SK-N-SH (cell line): ENCODE measurements at regions not wholly inside any gene's neighbourhood (a gene's known extent, or its start where the extent isn't known, plus 50 kb on each side); places are given as distances from the start of the nearest gene placed in this dataset.
A peak's percentile ranks its signal among the peaks of the same experiment; 100 is the strongest.

ENCODE experiments used
- CTCF ChIA-PET: fragments of 300-600, 350-600 bp; formaldehyde crosslinking; extraction: SDS; loops from one replicate; lab custom pipeline; 2021; lab: Yijun Ruan, JAX
- POLR2A ChIA-PET: fragments of 350-600 bp; sonication (Branson Sonifier 250); formaldehyde crosslinking; extraction: SDS; loops from one replicate; lab custom pipeline; 2020; ENCODE audit warnings: antibody characterized with exemption, inconsistent platforms; lab: Yijun Ruan, JAX
- DNase-seq: peaks from one replicate; pipeline ENCODE4 v3.0.0; 2012
- H2AFZ ChIP-seq: fragments of 200-600 bp; sonication (generic); 2 replicates; pipeline ENCODE4 v1.8.1; 2016; ENCODE audit warnings: antibody characterized with exemption, mild to moderate bottlenecking, low read depth
- H3F3A ChIP-seq: fragments of 200-600 bp; sonication (generic); replicated peaks from 2 replicates; pipeline ENCODE3; 2016; ENCODE audit warnings: antibody characterized with exemption, mild to moderate bottlenecking; ENCODE audit not compliant: insufficient read depth
- H3K27ac ChIP-seq, 2 experiments: fragments of 200-500 bp in 1 of 2; fragments of 200-600 bp in 1 of 2; sonication (Bioruptor generic) in 1 of 2; sonication (generic), shearing (Covaris generic) in 1 of 2; 2 replicates each; pipeline versions ENCODE4 v1.5.1 to v1.6.1; 2014 to 2016; ENCODE audit warnings: low read depth in 2 of 2, inconsistent platforms in 1 of 2, low read length in 1 of 2, mild to moderate bottlenecking in 1 of 2, mixed read lengths in 1 of 2
- H3K27me3 ChIP-seq: fragments of 200-600 bp; sonication (generic), shearing (Covaris generic); 2 replicates; pipeline ENCODE4 v1.6.1; 2016; ENCODE audit warnings: mixed run types; ENCODE audit not compliant: insufficient read depth
- H3K36me3 ChIP-seq, 2 experiments: fragments of 200-500 bp in 1 of 2; fragments of 200-600 bp in 1 of 2; sonication (Bioruptor generic) in 1 of 2; sonication (generic) in 1 of 2; replicated peaks in 1 of 2; 2 replicates each; pipeline versions ENCODE3 to v1.5.1; 2014 to 2016; ENCODE audit warnings: low read length in 1 of 2, mild to moderate bottlenecking in 1 of 2; ENCODE audit not compliant: insufficient read depth in 2 of 2, control insufficient read depth in 1 of 2
- H3K4me1 ChIP-seq, 2 experiments: fragments of 200-500 bp in 1 of 2; fragments of 200-600 bp in 1 of 2; sonication (Bioruptor generic) in 1 of 2; sonication (generic), shearing (Covaris generic) in 1 of 2; 2 replicates each; pipeline versions ENCODE4 v1.5.1 to v1.6.1; 2014 to 2016; ENCODE audit warnings: low read depth in 1 of 2, low read length in 1 of 2, mixed run types in 1 of 2; ENCODE audit not compliant: insufficient read depth in 2 of 2, control insufficient read depth in 1 of 2
- H3K4me2 ChIP-seq: fragments of 200-600 bp; sonication (generic), shearing (Covaris generic); 2 replicates; pipeline ENCODE4 v1.6.1; 2017; ENCODE audit warnings: mixed run types
- H3K4me3 ChIP-seq, 2 experiments: fragments of 200-500 bp in 1 of 2; fragments of 200-600 bp in 1 of 2; sonication (Bioruptor generic) in 1 of 2; sonication (generic), shearing (Covaris generic) in 1 of 2; 2 replicates each; pipeline versions ENCODE4 v1.5.1 to v1.8.1; 2014 to 2016; ENCODE audit warnings: low read depth in 2 of 2, inconsistent platforms in 1 of 2, low read length in 1 of 2, mild to moderate bottlenecking in 1 of 2, mixed read lengths in 1 of 2, moderate library complexity in 1 of 2
- H3K79me2 ChIP-seq: fragments of 200-600 bp; sonication (generic); 2 replicates; pipeline ENCODE4 v1.8.1; 2017; ENCODE audit warnings: mild to moderate bottlenecking; ENCODE audit not compliant: insufficient read depth
- H3K9ac ChIP-seq: fragments of 200-600 bp; sonication (generic); 2 replicates; pipeline ENCODE4 v1.6.1; 2017; ENCODE audit warnings: mixed run types
- H3K9me2 ChIP-seq: fragments of 200-600 bp; sonication (generic); 2 replicates; pipeline ENCODE4 v1.6.1; 2017; ENCODE audit warnings: mixed run types
- H3K9me3 ChIP-seq: fragments of 200-600 bp; sonication (generic); 2 replicates; pipeline ENCODE4 v1.6.1; 2017; ENCODE audit warnings: mixed run types, mild to moderate bottlenecking, moderate library complexity
- H4K20me1 ChIP-seq: fragments of 200-600 bp; sonication (generic); 2 replicates; pipeline ENCODE4 v1.6.1; 2017; ENCODE audit warnings: mild to moderate bottlenecking, mixed run types; ENCODE audit not compliant: insufficient read depth
- CHD2 ChIP-seq: fragments of 150-350 bp; IDR thresholded peaks from 2 replicates; pipeline ENCODE4 v1.6.1; 2018; ENCODE audit warnings: low read length; ENCODE audit not compliant: partially characterized antibody
- EZH2phosphoT487 ChIP-seq: fragments of 200-600 bp; sonication (generic); IDR thresholded peaks from 2 replicates; pipeline ENCODE4 v1.6.1; 2017; ENCODE audit warnings: low read depth, mixed run types, mild to moderate bottlenecking, antibody characterized with exemption, moderate library complexity, borderline replicate concordance
- FOSL2 ChIP-seq: IDR thresholded peaks from 2 replicates; pipeline ENCODE4 v1.4.0; 2012; ENCODE audit warnings: low read depth, mild to moderate bottlenecking, moderate library complexity, borderline replicate concordance
- FOXJ3 ChIP-seq: sonication (generic); formaldehyde crosslinking; IDR thresholded peaks from 2 replicates; pipeline ENCODE4 v1.5.1; 2020; ENCODE audit warnings: mild to moderate bottlenecking, missing genetic modification reagents
- FOXM1 ChIP-seq: IDR thresholded peaks from 2 replicates; pipeline ENCODE4 v1.4.0; 2012; ENCODE audit warnings: low read depth, mild to moderate bottlenecking
- JUND ChIP-seq: IDR thresholded peaks from 2 replicates; pipeline ENCODE4 v1.4.0; 2012
- MEF2A ChIP-seq: IDR thresholded peaks from 2 replicates; pipeline ENCODE4 v1.4.0; 2012; ENCODE audit warnings: low read depth, borderline replicate concordance
- NRF1 ChIP-seq: IDR thresholded peaks from 2 replicates; pipeline ENCODE4 v1.6.1; 2012; ENCODE audit warnings: low read depth, mild to moderate bottlenecking, low read length
- POLR2AphosphoS5 ChIP-seq: IDR thresholded peaks from 2 replicates; pipeline ENCODE4 v1.6.1; 2012; ENCODE audit warnings: low read depth, low read length
- RCOR1 ChIP-seq: fragments of 150-350 bp; IDR thresholded peaks from 2 replicates; pipeline ENCODE4 v1.6.1; 2017; ENCODE audit warnings: antibody characterized with exemption, low read length
- RXRA ChIP-seq: IDR thresholded peaks from 2 replicates; pipeline ENCODE4 v1.4.0; 2012; ENCODE audit warnings: low read depth, mild to moderate bottlenecking, borderline replicate concordance
- SIN3A ChIP-seq: IDR thresholded peaks from 2 replicates; pipeline ENCODE4 v1.6.1; 2012; ENCODE audit warnings: low read depth, mild to moderate bottlenecking, low read length, moderate library complexity, borderline replicate concordance
- TAF1 ChIP-seq: IDR thresholded peaks from 2 replicates; pipeline ENCODE4 v1.6.1; 2012; ENCODE audit warnings: low read depth, mild to moderate bottlenecking, low read length, moderate library complexity, borderline replicate concordance
- TEAD4 ChIP-seq: IDR thresholded peaks from 2 replicates; pipeline ENCODE4 v1.4.0; 2012; ENCODE audit warnings: mild to moderate bottlenecking, borderline replicate concordance; ENCODE audit not compliant: insufficient read depth
- USF1 ChIP-seq: IDR thresholded peaks from 2 replicates; pipeline ENCODE4 v1.4.0; 2012; ENCODE audit warnings: low read depth, borderline replicate concordance
- WGBS: methylation state at CpG from one replicate; pipeline ENCODE4 v1.1.6; 2017; ENCODE audit warnings: low lambda C conversion rate; 5-methylcytosine and 5-hydroxymethylcytosine counted together

GRCh38 chr5:97854871-97855762 is 672.1 kb upstream of the RIOK2 start:
- H3K9me3 ChIP-seq = no peaks in the 10 kb centered on the region; the same call in 1 of the 2 replicates
- H3K27ac ChIP-seq = no peak overlapping the region; a peak in 1 of 4 replicates
- no peak for DNase-seq
- no peaks in the 10 kb centered on the region for H3F3A ChIP-seq
- H3K36me3 ChIP-seq = no peaks in the 10 kb centered on the region
- no peak overlapping the region for H3K9ac ChIP-seq
- no peaks in the 10 kb centered on the region for H3K79me2 ChIP-seq
- ChIA-PET POLR2A (no interaction called here), CTCF (interaction anchor here (1.2 kb wide), 1 partner anchor 10 kb away, joined by 3 read pairs; no protein-coding TSS in a partner anchor)
- no peaks in the 10 kb centered on the region for H3K4me1 ChIP-seq
- no peaks in the 10 kb centered on the region for H3K27me3 ChIP-seq
- H3K9me2 ChIP-seq = no peaks in the 10 kb centered on the region
- H3K4me2 ChIP-seq = no peak overlapping the region
- peak; percentile 30; the same call in 1 of the 2 replicates for TF ChIP-seq FOSL2
- TF ChIP-seq JUND = 0 out of 2 replicates have a peak, but pooled peaks have one; percentile 6
- no peak for TF ChIP-seq RXRA
- no peaks in the 10 kb centered on the region for H4K20me1 ChIP-seq
- 58% methylated on average over 7 of the region's 9 CpGs for WGBS
- peak overlapping the region; percentile 42; the same call in 1 of the 2 replicates for H2AFZ ChIP-seq
- no peak overlapping the region for H3K4me3 ChIP-seq

- Histone ChIP-seq H3K4me1 (no peaks in the 10 kb centered on the region), H3K4me3 (no peak overlapping the region), H3K36me3 (no peaks in the 10 kb centered on the region), H3K27me3 (no peaks in the 10 kb centered on the region), H2AFZ (peak overlapping the region; percentile 63; the same call in 1 of the 2 replicates), H3F3A (no peaks in the 10 kb centered on the region)
- POLR2A ChIA-PET = no interaction called here
- TF ChIP-seq USF1 = no peak
- 0 out of 2 replicates have a peak, but pooled peaks have one; percentile 17 for TF ChIP-seq FOSL2
- TF ChIP-seq, all 33 proteins: peak for 1
- H3K27ac ChIP-seq = peak overlapping the region in 1 of 2 experiments; percentile 5; a peak in 1 of 4 replicates
- H3K79me2 ChIP-seq = no peaks in the 10 kb centered on the region
- no peak for DNase-seq
- H3K9me3 ChIP-seq = no peaks in the 10 kb centered on the region
- no peak overlapping the region for H3K4me2 ChIP-seq
- CTCF ChIA-PET = no interaction called here
- 41% methylated on average over 2 of the region's 2 CpGs for WGBS
- H3K9me2 ChIP-seq = no peaks in the 10 kb centered on the region
- no peaks in the 10 kb centered on the region for H4K20me1 ChIP-seq
- no peak overlapping the region for H3K9ac ChIP-seq
Measured at GRCh38 chr5:97874491-97874890, 691.4 kb upstream of the RIOK2 start.

GRCh38 chr5:97876272-97876671 is 693.2 kb upstream of the RIOK2 start:
- Histone ChIP-seq H3K79me2 (no peaks in the 10 kb centered on the region), H3K9me3 (no peaks in the 10 kb centered on the region), H3K36me3 (no peaks in the 10 kb centered on the region), H3F3A (no peaks in the 10 kb centered on the region), H3K27me3 (no peaks in the 10 kb centered on the region), H3K9me2 (no peaks in the 10 kb centered on the region), H3K4me1 (no peaks in the 10 kb centered on the region), H3K27ac (no peak overlapping the region), H3K9ac (no peak overlapping the region), H4K20me1 (no peaks in the 10 kb centered on the region), H2AFZ (no peak overlapping the region), H3K4me3 (no peak overlapping the region), H3K4me2 (no peak overlapping the region)
- POLR2A ChIA-PET = no interaction called here
- no peak for DNase-seq
- TF ChIP-seq FOXM1 (no peak), EZH2phosphoT487 (no peak), POLR2AphosphoS5 (no peak), FOXJ3 (CRISPR knock-in tag) (no peak), NRF1 (no peak), USF1 (no peak), MEF2A (no peak), RCOR1 (no peak), FOSL2 (no peak), SIN3A (no peak), TAF1 (no peak), JUND (no peak), TEAD4 (no peak), CHD2 (no peak)
- CTCF ChIA-PET = no interaction called here
- 76% methylated on average over 2 of the region's 2 CpGs for WGBS
